DMS79 treated with DMSO at 0.1 percent for 48 hours (cell line): ENCODE measurements at regions not wholly inside any gene's neighbourhood (a gene's known extent, or its start where the extent isn't known, plus 50 kb on each side); places are given as distances from the start of the nearest gene placed in this dataset.
A peak's percentile ranks its signal among the peaks of the same experiment; 100 is the strongest.

ENCODE experiments used
- DNase-seq: peaks from one replicate; lab custom pipeline; 2025; lab: John Stamatoyannopoulos, UW

- no peak for DNase-seq
Observed at GRCh38 chr6:113406048-113406695, 451.0 kb upstream of the MARCKS start.

- DNase-seq: no peak
Observed at GRCh38 chr6:113411011-113411410, 446.1 kb upstream of the MARCKS start.

GRCh38 chr6:113412589-113413357 is 444.4 kb upstream of the MARCKS start:
- peak; percentile 50 for DNase-seq

GRCh38 chr6:113414511-113414910 is 442.6 kb upstream of the MARCKS start:
- DNase-seq: no peak

GRCh38 chr6:113416170-113416569 is 441.0 kb upstream of the MARCKS start:
- DNase-seq: no peak

- DNase-seq: no peak
Observed at GRCh38 chr6:113420290-113420689, 436.9 kb upstream of the MARCKS start.

- no peak for DNase-seq
Observed at GRCh38 chr6:113421997-113422396, 435.1 kb upstream of the MARCKS start.

GRCh38 chr6:113423956-113424355 is 433.2 kb upstream of the MARCKS start:
- no peak for DNase-seq

GRCh38 chr6:113425977-113426660 is 431.0 kb upstream of the MARCKS start:
- DNase-seq: no peak

- DNase-seq: no peak
Observed at GRCh38 chr6:113427617-113428016, 429.5 kb upstream of the MARCKS start.

- no peak for DNase-seq
Observed at GRCh38 chr6:113428702-113429101, 428.4 kb upstream of the MARCKS start.

- DNase-seq: no peak
Observed at GRCh38 chr6:113432521-113433334, 424.4 kb upstream of the MARCKS start.

- DNase-seq: no peak
Observed at GRCh38 chr6:113433335-113433991, 423.7 kb upstream of the MARCKS start.

GRCh38 chr6:113434641-113435040 is 422.5 kb upstream of the MARCKS start:
- no peak for DNase-seq

GRCh38 chr6:113437566-113437965 is 419.6 kb upstream of the MARCKS start:
- no peak for DNase-seq

GRCh38 chr6:113439866-113440265 is 417.3 kb upstream of the MARCKS start:
- DNase-seq: no peak

- DNase-seq: no peak
Observed at GRCh38 chr6:113442040-113442439, 415.1 kb upstream of the MARCKS start.

GRCh38 chr6:113445201-113445600 is 411.9 kb upstream of the MARCKS start:
- DNase-seq: no peak

- no peak for DNase-seq
Observed at GRCh38 chr6:113447088-113447831, 409.9 kb upstream of the MARCKS start.

GRCh38 chr6:113449051-113449450 is 408.1 kb upstream of the MARCKS start:
- DNase-seq: no peak

GRCh38 chr6:113450061-113450465 is 407.1 kb upstream of the MARCKS start:
- no peak for DNase-seq
